GM19043 (cell line): ENCODE measurements at regions not wholly inside any gene's neighbourhood (a gene's known extent, or its start where the extent isn't known, plus 50 kb on each side); places are given as distances from the start of the nearest gene placed in this dataset.
"Not testable (repeated sequence)": the region's sequence is repeated elsewhere in the genome, so short reads cannot be mapped to it uniquely, and the experiment has no call there.

Experiments used
- ATAC-seq: cut with Tn5 transposase; IDR thresholded peaks from one replicate; pipeline ENCODE4 v1.9.1; 2021; ENCODE audit warnings: low read depth; ENCODE audit not compliant: unreplicated experiment

DNA sequence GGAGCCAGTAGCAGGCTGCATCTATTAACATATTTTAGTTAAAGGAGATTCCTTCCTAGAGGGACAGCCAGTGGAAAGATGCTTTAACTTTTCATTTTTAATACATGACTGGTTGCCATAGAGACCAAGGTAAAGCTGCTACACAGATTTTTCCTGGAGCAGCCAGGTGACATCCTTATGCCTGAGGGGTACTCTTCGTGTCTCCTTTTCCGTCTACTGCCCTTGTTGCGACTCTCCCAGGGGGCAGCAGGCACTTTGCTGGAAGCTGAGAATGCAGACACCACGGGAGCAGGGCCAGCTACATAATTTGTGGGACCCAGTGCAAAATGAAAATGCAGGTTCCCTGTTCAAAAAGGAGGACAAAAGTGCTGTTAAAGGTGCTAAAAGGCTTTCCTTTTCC, 340.4 kb downstream of the CEP170 start:
- ATAC-seq, result not testable (repeated sequence)

DNA sequence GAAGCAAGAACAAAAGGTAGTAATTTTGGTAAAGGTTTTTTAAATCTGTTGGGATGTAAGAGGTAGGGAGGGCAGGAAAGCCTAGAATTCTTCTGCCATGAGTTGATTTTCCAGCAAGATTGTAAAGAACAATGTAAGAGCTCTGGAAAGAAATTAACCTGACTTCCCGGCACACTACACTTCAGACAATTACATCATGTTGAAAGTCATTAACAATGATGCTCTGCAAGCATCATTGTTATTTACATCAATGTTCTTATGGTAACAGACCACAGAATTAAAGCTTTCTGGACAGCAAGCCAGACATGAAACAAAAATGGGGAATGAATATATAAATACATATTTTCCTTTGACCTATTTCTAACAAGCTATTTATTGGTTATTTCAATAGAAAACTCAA, 342.2 kb downstream of the CEP170 start:
- not testable (repeated sequence) for ATAC-seq

DNA sequence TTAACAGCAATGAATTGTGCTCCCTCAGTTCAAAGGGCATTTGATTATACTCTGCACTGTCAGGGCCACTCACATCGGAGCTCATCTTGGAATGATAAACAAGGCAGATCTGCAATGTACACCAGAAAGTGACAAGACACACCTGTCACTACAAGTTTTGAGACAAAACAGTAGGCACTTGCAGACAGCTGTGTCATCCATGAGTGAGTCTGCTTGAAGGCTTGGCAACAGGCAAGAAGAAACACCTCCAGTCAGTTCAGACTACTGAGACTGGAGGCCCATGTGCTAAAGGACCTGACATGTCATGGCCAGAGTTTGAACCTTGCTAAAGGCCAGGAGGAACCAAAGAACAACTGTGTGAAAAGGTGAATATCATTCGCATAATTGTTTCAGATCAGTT, 354.5 kb downstream of the CEP170 start:
- ATAC-seq, result not testable (repeated sequence)

- ATAC-seq, result no peak
Measured at GRCh38 chr1:242890192-242890741, 364.8 kb downstream of the CEP170 start.

DNA sequence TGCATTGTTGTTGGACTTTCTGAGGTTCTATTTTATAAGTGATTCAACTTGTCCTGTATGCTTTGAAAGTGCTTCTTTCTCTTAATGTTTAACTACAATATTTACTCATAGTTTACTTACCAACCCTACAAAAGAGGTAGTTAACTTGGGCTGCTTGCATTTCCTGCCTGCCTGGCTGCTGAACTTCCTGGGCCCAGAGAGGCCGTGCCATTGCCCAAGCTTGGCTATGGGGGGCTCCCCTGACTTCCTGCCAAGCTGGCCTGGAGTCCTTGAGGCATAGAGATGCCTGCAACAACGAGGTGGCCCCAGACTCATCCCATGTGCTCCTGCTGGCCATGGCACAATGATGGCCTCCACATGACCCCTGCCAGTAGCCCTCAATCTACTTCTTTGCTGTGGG, 361.6 kb upstream of the PLD5 start:
- peak; percentile 98 for ATAC-seq

GRCh38 chr1:242880022-242880421, 355.5 kb upstream of the PLD5 start:
- not testable (repeated sequence) for ATAC-seq

- ATAC-seq, result no peak
Measured at GRCh38 chr1:242877743-242878142, 353.2 kb upstream of the PLD5 start.

GRCh38 chr1:242877229-242877628, 352.7 kb upstream of the PLD5 start:
- ATAC-seq, result no peak

DNA sequence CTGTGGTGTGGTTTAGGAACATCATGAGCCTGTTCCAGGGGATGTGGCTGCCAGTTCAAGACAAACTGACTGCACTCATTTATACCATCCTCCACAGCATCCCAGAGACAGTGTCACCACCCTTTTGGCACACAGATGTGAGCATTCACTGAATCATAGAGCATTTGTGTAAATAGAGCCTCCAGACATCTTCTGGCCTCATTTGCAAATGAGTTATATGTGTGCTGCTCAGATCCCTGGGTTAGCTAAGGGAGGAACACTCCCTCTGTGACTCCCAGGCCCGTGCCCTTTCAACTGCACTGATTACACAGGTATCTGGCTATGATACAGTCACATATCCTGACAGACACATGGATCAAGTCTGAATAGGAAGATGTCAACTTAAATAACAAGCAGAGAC, 351.5 kb upstream of the PLD5 start:
- no peak for ATAC-seq

DNA sequence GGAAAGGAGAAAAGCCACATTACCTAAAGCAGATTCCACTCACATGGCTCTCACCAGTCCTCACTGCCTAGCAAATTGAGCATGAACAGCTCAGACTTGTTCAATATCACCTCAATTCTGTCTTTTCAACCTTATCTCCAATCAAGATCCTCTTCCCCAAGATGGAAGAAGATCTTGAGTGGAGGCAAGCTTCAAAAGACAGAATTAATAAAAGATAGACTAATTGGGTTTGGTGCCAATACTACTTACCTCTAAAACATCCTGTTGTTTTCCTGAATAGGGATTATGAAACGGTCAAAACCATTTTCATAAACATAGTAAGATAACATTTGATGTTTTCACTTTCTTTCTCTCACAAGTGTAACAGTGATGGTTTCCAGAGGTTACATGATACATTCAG, 349.2 kb upstream of the PLD5 start:
- ATAC-seq, result no peak

DNA sequence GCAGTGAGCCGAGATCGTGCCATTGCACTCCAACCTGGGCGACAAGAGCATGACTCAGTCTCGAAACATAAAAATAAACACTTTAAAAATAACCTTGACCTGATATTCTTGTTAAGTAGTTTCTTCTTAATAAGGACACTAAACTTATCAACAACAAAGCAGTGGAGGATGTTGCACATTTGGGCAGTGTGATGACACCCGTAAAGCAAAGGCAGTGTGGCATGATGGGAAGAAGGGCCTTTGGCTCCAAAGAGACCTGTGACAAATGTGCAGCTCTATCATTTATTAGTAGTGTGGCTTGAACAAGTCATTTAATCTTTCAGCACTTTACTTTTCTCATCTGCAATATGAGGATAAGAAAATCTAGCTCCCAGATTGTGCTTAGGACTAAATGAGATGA, 348.0 kb upstream of the PLD5 start:
- no peak for ATAC-seq

DNA sequence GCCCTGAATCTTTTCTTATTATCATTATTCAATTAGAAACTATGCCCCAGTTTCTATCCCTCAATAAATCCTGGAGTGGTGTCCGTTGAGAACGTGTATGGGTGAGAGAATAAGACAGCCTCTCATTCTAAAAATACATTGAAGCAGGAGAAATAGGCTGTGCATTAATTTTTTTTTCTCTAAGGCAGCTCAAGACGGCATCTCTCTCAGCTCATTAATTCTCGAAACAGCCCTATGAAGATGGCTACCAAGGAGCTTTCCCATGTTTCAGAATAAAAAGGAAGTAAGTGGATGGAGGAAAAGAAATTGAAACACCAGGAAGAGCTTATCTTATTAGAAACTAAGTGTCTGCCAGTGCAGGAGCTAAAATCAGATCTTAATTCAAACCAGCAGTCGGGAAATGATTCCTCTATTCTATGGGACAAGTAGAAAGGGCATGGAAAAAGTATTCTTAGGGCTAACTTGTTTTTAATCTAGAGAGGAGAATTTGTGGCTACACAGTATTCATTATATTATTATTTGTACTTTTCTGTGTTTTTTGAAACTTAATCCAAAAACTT, 347.1 kb upstream of the PLD5 start:
- ATAC-seq, result no peak

GRCh38 chr1:242870966-242871365, 346.5 kb upstream of the PLD5 start:
- ATAC-seq, result peak; percentile 57

- no peak for ATAC-seq
Measured at GRCh38 chr1:242856289-242856688, 331.8 kb upstream of the PLD5 start.

DNA sequence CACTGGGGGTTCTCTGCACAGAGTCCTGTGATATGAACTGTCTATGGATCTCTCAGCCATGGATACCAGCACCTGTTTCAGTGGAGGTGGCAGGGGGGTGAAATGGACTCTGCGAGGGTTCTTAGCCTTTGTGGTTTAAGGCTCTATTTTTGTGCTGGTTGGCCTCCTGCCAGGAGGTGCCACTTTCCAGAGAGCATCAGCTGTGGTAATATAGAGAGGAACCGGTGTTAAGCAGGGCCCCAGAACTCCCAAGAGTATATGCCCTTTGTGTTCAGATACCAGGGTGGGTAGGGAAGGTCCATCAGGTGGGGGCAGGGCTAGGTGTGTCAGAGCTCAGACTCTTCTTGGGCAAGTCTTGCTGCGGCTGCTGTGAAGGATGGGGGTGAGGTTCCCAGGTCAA, 330.0 kb upstream of the PLD5 start:
- ATAC-seq, result no peak

GRCh38 chr1:242847390-242847993, 323.0 kb upstream of the PLD5 start:
- no peak for ATAC-seq

GRCh38 chr1:242842094-242842493, 317.6 kb upstream of the PLD5 start:
- ATAC-seq, result no peak

- no peak for ATAC-seq
Measured at GRCh38 chr1:242839101-242839500, 314.6 kb upstream of the PLD5 start.

DNA sequence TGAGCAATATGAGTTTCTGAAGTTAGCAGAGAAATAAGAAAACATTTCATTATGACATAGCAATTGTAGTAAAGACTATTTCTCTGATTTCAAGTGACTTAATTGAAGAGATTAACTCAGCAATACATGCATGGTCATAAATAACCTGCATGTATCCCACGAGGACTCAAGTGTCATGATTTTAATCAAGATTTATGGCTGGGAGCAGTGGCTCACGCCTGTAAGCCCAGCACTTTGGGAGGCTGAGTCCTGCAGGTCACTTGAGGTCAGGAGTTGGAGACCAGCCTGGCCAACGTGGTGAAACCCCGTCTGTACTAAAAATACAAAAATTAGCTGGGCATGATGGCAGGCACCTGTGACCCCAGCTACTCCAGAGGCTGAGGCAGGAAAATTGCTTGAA, 311.9 kb upstream of the PLD5 start:
- ATAC-seq, result no peak

GRCh38 chr1:242828828-242829227, 304.3 kb upstream of the PLD5 start:
- no peak for ATAC-seq

DNA sequence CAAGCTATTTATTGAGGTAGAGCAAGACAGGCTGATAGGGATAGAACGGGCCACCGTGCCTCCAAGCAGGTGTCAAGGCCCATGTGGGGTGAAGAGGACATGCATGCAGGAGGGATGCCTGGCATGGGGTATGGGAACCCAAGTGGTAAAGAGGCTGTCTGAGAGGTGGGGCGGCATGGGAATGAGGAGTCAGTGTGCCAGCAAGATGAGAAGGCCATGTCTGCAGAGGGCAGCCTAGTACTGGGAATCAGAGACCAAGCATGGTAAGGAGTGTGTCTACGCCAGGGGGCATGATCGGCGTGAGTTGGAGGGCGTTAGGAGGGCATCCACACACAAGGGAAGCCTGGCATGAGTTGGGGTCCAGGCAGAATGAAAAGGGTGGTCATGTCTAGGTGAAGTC, 303.7 kb upstream of the PLD5 start:
- no peak for ATAC-seq

DNA sequence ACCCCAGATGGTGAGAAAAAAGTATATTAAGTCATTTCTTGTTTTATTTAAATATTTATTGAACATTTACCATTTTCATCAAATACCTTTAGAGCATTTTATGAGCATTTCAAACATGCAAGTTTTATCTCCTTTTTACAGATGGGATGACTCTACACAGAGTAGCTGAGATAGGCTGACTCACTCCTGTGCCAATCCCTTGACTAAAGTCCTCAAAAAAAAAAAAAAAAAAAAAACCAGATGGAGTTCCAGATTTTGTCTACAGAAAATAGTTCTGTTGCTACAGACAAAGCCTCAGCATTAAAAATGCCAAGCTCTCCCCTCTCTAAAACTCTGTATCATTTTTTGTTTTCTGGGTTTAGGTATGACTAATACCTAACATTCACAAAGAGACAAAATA, 303.0 kb upstream of the PLD5 start:
- ATAC-seq, result no peak
